ENCODE measurements at regions not wholly inside any gene's neighbourhood (a gene's known extent, or its start where the extent isn't known, plus 50 kb on each side); places are given as distances from the start of the nearest gene placed in this dataset.

DNA sequence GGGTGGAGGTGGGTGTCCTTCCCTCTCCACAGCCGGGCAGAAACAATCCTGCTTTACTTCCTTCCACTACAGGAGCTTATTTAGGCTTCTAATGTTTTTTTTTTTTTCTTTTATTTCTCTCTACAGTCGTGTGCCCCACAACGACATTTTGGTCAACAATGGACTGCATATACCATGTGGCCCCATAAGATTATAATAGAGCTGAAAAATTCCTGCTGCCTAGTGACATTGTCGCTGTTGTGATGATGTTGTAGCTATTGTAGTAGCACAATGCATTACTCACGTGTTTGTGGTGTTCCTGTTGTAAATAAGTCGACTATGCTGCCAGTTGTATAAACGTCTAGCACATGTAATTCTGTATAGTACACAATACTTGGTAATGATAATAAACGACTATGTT is 153.7 kb downstream of the IL20RB start (continued):
- TF ChIP-seq, protein P1, sequence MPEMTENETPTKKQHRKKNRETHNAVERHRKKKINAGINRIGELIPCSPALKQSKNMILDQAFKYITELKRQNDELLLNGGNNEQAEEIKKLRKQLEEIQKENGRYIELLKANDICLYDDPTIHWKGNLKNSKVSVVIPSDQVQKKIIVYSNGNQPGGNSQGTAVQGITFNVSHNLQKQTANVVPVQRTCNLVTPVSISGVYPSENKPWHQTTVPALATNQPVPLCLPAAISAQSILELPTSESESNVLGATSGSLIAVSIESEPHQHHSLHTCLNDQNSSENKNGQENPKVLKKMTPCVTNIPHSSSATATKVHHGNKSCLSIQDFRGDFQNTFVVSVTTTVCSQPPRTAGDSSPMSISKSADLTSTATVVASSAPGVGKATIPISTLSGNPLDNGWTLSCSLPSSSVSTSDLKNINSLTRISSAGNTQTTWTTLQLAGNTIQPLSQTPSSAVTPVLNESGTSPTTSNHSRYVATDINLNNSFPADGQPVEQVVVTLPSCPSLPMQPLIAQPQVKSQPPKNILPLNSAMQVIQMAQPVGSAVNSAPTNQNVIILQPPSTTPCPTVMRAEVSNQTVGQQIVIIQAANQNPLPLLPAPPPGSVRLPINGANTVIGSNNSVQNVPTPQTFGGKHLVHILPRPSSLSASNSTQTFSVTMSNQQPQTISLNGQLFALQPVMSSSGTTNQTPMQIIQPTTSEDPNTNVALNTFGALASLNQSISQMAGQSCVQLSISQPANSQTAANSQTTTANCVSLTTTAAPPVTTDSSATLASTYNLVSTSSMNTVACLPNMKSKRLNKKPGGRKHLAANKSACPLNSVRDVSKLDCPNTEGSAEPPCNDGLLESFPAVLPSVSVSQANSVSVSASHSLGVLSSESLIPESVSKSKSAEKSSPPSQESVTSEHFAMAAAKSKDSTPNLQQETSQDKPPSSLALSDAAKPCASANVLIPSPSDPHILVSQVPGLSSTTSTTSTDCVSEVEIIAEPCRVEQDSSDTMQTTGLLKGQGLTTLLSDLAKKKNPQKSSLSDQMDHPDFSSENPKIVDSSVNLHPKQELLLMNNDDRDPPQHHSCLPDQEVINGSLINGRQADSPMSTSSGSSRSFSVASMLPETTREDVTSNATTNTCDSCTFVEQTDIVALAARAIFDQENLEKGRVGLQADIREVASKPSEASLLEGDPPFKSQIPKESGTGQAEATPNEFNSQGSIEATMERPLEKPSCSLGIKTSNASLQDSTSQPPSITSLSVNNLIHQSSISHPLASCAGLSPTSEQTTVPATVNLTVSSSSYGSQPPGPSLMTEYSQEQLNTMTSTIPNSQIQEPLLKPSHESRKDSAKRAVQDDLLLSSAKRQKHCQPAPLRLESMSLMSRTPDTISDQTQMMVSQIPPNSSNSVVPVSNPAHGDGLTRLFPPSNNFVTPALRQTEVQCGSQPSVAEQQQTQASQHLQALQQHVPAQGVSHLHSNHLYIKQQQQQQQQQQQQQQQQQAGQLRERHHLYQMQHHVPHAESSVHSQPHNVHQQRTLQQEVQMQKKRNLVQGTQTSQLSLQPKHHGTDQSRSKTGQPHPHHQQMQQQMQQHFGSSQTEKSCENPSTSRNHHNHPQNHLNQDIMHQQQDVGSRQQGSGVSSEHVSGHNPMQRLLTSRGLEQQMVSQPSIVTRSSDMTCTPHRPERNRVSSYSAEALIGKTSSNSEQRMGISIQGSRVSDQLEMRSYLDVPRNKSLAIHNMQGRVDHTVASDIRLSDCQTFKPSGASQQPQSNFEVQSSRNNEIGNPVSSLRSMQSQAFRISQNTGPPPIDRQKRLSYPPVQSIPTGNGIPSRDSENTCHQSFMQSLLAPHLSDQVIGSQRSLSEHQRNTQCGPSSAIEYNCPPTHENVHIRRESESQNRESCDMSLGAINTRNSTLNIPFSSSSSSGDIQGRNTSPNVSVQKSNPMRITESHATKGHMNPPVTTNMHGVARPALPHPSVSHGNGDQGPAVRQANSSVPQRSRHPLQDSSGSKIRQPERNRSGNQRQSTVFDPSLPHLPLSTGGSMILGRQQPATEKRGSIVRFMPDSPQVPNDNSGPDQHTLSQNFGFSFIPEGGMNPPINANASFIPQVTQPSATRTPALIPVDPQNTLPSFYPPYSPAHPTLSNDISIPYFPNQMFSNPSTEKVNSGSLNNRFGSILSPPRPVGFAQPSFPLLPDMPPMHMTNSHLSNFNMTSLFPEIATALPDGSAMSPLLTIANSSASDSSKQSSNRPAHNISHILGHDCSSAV (CRISPR knock-in tag; IDR thresholded peaks at IDR 0.05; ENCODE audit: borderline replicate concordance), result no peak

DNA sequence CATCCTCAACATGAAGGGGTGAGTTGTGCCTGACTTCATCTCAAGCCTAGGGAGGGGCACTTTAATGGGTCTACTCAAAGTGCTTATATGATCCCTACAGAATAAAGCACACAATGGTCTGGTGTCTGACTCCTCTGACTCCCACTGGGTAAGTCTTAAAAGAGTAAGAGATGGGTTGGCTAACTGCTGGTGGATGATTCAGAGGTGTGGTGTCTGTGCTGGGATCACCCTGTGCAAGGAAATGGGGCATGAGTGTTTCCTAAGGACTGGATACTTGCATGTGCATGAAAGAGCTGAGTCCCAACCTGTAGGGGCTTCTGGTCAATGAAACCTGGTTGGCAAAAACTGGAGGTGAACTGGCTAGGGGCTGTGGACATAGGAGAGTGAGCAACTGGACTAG is 158.8 kb downstream of the IL20RB start:
- POLR2A ChIA-PET, result no interaction called here
- H3K4me2 ChIP-seq (ENCODE audit: low read depth, low read length), result no peak overlapping the region
- CTCF ChIA-PET (ENCODE audit: low intra/inter-chr PET ratio, low total read pairs), result no interaction called here
- H3K27me3 ChIP-seq (ENCODE audit: control insufficient read depth in 1 of 2, insufficient read depth in 2 of 2, low read length in 2 of 2), result no peaks in the 10 kb centered on the region
- DNase-seq (ENCODE audit: low spot score) (no peak), ATAC-seq (no peak), FAIRE-seq (no peak)
- no peaks in the 10 kb centered on the region for H3K9me3 ChIP-seq (ENCODE audit: low read length)
- no peaks in the 10 kb centered on the region for H3K4me1 ChIP-seq (ENCODE audit: insufficient read depth, low read length)
- no peak overlapping the region for H2AFZ ChIP-seq (ENCODE audit: low read length)
- H3K27ac ChIP-seq (ENCODE audit: extremely low read length, insufficient read depth, low read length), result no peak overlapping the region
- no peak overlapping the region for H3K4me3 ChIP-seq (replicated peaks in 1 of 3; ENCODE audit: insufficient read depth in 1 of 3, low read depth in 2 of 3, low read length in 3 of 3)
- no peaks in the 10 kb centered on the region for H3K36me3 ChIP-seq (replicated peaks in 1 of 2; ENCODE audit: control insufficient read depth in 1 of 2, insufficient read depth in 2 of 2, low read length in 2 of 2)
- H4K20me1 ChIP-seq (ENCODE audit: insufficient read depth, low read length), result no peaks in the 10 kb centered on the region
- intact Hi-C loops (cut with micrococcal nuclease; ENCODE audit: unreplicated experiment), result no loop called here
- H3K79me2 ChIP-seq (ENCODE audit: insufficient read depth, low read length), result no peaks in the 10 kb centered on the region
- BruUV-seq (replicated peaks), result no TSS peak
- in situ Hi-C loops (cut with HindIII; ENCODE audit: extremely low pct_ligation_motif_present, low pct_unique_long_range_greater_than_20kb), result no loop called here
- no peak overlapping the region for H3K9ac ChIP-seq (ENCODE audit: insufficient read depth, low read depth, low read length)
- TF ChIP-seq CREB1 (IDR thresholded peaks at IDR 0.05) (no peak), CREB1 (CRISPR knock-in tag; IDR thresholded peaks at IDR 0.05) (no peak), ZNF160 (CRISPR knock-in tag; IDR thresholded peaks at IDR 0.05) (no peak), ATM (IDR thresholded peaks at IDR 0.05; ENCODE audit: borderline replicate concordance) (no peak), AKAP8 (CRISPR knock-in tag; IDR thresholded peaks at IDR 0.05) (no peak), NCOR1 (IDR thresholded peaks at IDR 0.05; ENCODE audit: borderline replicate concordance, low read length) (no peak)
- TF ChIP-seq, protein P2, sequence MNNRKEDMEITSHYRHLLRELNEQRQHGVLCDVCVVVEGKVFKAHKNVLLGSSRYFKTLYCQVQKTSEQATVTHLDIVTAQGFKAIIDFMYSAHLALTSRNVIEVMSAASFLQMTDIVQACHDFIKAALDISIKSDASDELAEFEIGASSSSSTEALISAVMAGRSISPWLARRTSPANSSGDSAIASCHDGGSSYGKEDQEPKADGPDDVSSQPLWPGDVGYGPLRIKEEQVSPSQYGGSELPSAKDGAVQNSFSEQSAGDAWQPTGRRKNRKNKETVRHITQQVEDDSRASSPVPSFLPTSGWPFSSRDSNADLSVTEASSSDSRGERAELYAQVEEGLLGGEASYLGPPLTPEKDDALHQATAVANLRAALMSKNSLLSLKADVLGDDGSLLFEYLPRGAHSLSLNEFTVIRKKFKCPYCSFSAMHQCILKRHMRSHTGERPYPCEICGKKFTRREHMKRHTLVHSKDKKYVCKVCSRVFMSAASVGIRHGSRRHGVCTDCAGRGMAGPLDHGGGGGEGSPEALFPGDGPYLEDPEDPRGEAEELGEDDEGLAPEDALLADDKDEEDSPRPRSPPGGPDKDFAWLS (CRISPR knock-in tag; IDR thresholded peaks at IDR 0.05; ENCODE audit: borderline replicate concordance), result no peak
- TF ChIP-seq, protein P3, sequence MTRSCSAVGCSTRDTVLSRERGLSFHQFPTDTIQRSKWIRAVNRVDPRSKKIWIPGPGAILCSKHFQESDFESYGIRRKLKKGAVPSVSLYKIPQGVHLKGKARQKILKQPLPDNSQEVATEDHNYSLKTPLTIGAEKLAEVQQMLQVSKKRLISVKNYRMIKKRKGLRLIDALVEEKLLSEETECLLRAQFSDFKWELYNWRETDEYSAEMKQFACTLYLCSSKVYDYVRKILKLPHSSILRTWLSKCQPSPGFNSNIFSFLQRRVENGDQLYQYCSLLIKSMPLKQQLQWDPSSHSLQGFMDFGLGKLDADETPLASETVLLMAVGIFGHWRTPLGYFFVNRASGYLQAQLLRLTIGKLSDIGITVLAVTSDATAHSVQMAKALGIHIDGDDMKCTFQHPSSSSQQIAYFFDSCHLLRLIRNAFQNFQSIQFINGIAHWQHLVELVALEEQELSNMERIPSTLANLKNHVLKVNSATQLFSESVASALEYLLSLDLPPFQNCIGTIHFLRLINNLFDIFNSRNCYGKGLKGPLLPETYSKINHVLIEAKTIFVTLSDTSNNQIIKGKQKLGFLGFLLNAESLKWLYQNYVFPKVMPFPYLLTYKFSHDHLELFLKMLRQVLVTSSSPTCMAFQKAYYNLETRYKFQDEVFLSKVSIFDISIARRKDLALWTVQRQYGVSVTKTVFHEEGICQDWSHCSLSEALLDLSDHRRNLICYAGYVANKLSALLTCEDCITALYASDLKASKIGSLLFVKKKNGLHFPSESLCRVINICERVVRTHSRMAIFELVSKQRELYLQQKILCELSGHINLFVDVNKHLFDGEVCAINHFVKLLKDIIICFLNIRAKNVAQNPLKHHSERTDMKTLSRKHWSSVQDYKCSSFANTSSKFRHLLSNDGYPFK (CRISPR knock-in tag; IDR thresholded peaks at IDR 0.05; ENCODE audit: borderline replicate concordance), result no peak
- TF ChIP-seq, protein P4, sequence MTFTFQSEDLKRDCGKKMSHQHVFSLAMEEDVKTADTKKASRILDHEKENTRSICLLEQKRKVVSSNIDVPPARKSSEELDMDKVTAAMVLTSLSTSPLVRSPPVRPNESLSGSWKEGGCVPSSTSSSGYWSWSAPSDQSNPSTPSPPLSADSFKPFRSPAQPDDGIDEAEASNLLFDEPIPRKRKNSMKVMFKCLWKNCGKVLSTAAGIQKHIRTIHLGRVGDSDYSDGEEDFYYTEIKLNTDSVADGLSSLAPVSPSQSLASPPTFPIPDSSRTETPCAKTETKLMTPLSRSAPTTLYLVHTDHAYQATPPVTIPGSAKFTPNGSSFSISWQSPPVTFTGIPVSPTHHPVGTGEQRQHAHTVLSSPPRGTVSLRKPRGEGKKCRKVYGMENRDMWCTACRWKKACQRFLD (CRISPR knock-in tag; IDR thresholded peaks at IDR 0.05; ENCODE audit: borderline replicate concordance), result no peak

Data from HepG2 (cell line).